ENCODE measurements at regions not wholly inside any gene's neighbourhood (a gene's known extent, or its start where the extent isn't known, plus 50 kb on each side); places are given as distances from the start of the nearest gene placed in this dataset. TPM values are rescaled to one million over a fixed set of nuclear protein-coding genes. Genes with fewer than 3 reads are reported as not detected.

DNA sequence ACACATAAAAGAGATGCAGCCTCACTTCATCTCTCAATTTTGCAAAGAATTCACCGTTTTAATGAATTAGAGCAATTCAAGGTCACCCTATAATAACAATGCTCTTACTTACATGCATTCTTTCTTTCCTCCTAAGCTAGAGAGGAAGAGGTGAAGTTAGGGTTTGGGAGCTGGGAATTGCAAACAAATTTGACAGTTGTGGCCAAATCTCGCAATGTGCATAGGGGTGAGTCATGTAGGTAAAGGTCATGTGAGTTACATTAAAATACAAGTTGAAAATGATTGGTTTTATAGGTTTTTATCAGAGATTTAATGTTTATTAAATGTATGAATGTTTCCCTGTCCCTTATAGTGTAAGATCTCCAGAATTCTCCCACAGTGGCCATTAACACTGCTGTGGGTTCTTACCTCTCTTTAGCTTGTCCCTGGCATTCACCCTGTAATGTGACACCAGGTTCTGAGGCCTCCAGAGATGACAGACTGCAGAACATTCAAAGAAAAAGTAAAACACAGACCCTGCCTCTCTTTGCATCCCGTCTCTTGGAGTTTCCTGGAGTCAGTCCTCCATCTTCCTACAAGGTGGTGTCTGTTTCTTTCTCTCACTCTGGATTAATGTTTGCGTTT is 53.7 kb upstream of the LGALSL start:
- Mint-ChIP-seq H3K36me3 (no peaks in the 10 kb centered on the region), H3K4me3 (no peak overlapping the region), H3K27ac (no peak overlapping the region), H3K4me1 (no peaks in the 10 kb centered on the region), H3K9me3 (ENCODE audit: low read depth) (no peaks in the 10 kb centered on the region), H3K27me3 (peaks cover 16% of the 10 kb centered on the region)
- CTCF ChIA-PET = interaction anchor here (1.2 kb wide), 1 partner anchor 88 kb away, joined by 3 read pairs; no protein-coding TSS in a partner anchor
- ATAC-seq (no peak), DNase-seq (no peak)

DNA sequence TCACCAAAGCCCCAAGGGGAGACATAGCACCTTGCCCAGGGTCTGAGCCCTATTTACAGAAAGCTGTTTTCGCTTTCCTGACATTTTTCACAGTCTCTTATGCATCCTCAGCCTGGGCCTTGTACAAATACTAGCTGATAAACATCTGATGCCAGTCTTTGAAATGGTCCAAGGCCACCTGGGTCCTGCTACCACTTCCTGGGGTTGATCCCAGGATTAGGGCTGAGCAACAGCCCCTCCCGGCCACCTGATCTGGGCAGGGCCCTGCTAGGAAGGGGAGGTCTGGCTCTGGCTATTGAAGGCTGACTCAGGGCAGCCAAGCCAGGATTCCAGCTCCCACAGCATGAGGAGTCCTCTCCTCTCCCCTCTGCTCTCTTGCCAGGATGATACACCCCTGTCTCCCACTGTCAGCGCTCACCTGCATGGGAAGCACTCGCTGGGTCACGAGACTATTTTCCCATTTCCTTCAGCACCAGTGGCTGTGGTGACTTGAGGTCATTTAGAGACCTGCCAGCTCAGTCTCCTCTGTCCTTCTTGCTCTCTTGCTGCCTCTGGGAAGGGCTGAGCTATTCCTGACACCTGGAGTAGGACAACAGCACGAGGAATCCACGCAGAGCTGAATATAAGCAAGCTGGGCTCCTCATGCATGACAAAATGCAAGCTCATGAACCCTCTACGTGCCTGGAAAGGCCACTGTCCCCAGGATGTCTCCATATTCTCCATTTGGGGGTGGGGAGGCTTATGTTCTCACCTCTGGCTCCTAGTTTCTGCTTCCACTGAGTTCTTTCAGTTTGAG is 53.0 kb upstream of the LGALSL start:
- Mint-ChIP-seq H3K36me3 (no peaks in the 10 kb centered on the region), H3K4me3 (no peak overlapping the region), H3K27ac (no peak overlapping the region), H3K4me1 (no peaks in the 10 kb centered on the region), H3K9me3 (ENCODE audit: low read depth) (no peaks in the 10 kb centered on the region), H3K27me3 (peaks cover 16% of the 10 kb centered on the region)
- no peak for DNase-seq
- CTCF ChIA-PET = no interaction called here
- no peak for ATAC-seq

DNA sequence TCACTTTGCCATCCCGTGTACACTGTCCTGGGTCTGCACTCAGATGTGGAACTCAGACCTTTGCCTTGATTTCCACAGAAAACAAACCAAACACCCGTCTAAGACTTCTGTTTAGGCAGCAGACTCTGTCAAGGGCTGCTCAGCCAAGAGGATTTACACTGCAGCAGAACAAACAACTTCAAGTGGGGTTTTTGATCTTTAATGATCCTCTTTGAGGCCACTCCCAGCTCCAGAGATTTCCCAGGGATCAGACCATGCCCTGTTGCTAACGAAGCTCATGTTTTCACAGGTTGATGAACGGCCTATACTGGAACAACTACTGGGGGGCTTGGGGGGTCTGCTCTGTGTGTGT is 52.5 kb upstream of the LGALSL start:
- no peak for ATAC-seq
- Mint-ChIP-seq H3K36me3 (no peaks in the 10 kb centered on the region), H3K27ac (no peak overlapping the region), H3K4me1 (no peaks in the 10 kb centered on the region), H3K4me3 (no peak overlapping the region), H3K9me3 (ENCODE audit: low read depth) (no peaks in the 10 kb centered on the region), H3K27me3 (peaks cover 16% of the 10 kb centered on the region)
- DNase-seq = no peak
- CTCF ChIA-PET = interaction anchor here (1.5 kb wide), 1 partner anchor 87 kb away, joined by 3 read pairs; no protein-coding TSS in a partner anchor

DNA sequence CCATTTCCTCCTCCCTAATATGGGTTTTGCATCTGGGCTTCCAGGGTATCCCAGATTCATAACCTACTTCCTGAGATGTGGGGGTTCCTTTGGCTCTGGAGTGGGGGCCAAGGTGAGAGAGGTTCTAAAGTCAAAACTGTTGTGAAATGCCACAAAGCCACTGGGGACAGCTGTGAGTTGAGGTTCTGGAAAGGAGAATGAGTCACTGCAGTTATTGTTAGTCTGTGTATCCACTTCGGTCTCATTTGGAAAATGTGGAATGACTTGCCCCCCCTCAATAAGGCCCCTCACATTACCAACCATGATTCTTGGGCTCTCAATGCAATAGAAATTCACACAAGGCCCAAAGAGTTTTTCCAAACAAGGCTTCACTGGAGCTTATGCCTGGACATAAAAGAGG is 51.1 kb upstream of the LGALSL start:
- H3K27me3 Mint-ChIP-seq = peaks cover 22% of the 10 kb centered on the region
- DNase-seq (no peak), ATAC-seq (no peak)
- H3K36me3 Mint-ChIP-seq = no peaks in the 10 kb centered on the region
- CTCF ChIA-PET = interaction anchor here (1.5 kb wide), 1 partner anchor 85 kb away, joined by 3 read pairs; no protein-coding TSS in a partner anchor
- H3K9me3 Mint-ChIP-seq (ENCODE audit: low read depth) = no peaks in the 10 kb centered on the region
- no peaks in the 10 kb centered on the region for H3K4me1 Mint-ChIP-seq
- no peak overlapping the region for H3K4me3 Mint-ChIP-seq
- no peak overlapping the region for H3K27ac Mint-ChIP-seq

DNA sequence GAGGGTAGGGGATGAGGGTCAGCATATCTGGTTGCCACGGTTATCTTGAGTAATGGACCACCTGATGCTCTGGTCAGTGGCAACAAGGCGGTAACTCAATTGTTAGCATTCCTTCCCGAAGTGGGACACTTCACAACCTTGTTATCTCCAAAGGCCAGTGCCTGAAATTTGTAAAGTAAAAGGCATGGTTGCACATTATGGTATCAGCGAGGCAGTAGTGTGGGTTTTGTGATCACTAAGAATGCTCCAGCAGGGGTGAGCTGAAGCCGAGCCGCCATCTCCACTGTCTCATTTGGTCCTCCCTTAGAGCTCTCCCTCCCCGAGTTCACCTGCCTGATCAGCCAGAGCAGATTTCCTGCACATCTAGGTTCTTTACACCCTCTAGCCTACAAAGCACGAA is 50.5 kb upstream of the LGALSL start:
- no peaks in the 10 kb centered on the region for H3K36me3 Mint-ChIP-seq
- no peaks in the 10 kb centered on the region for H3K4me1 Mint-ChIP-seq
- ATAC-seq = no peak
- peaks cover 21% of the 10 kb centered on the region for H3K27me3 Mint-ChIP-seq
- H3K27ac Mint-ChIP-seq = no peak overlapping the region
- H3K4me3 Mint-ChIP-seq = no peak overlapping the region
- H3K9me3 Mint-ChIP-seq (ENCODE audit: low read depth) = no peaks in the 10 kb centered on the region
- CTCF ChIA-PET = interaction anchor here (0.9 kb wide), 1 partner anchor 24 kb away, joined by 3 read pairs; no protein-coding TSS in a partner anchor
- no peak for DNase-seq

DNA sequence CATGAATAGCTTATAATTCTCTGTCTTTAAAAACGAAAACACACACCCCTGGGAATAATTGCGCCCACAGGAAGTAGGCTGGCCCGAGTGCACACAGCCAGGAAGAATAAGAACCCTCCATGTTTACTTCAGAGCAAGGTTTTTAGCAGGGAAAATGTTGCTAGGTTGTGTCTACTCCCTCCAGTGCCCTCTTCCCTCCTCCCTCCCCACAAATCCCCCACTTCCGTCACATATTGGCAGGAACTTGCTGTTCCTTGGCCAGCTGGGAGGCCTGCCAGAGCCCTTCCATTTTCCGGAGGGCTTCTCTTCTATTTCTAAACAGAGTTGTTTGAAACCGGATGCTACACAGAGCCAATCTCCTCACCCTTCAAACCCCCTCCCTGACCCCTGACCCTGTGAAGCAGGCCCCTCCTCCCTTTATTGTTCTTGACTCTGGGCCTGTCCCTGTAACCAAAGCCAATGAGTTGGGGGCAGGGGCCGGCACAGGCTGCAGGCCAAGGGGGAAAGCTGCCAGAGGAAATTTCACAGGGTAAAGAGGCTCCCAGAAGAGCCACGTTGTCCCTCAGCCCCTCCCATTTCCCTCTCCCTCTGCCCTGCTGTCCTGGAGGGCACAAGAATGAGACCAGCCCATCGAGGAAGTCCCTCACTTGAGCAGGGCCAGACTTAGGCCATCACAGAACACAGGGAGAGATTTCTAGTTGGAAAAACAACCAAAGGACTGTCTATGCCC is 49.8 kb upstream of the LGALSL start:
- Mint-ChIP-seq H3K27ac (no peak overlapping the region), H3K4me1 (no peaks in the 10 kb centered on the region), H3K36me3 (no peaks in the 10 kb centered on the region), H3K27me3 (peaks cover 19% of the 10 kb centered on the region), H3K4me3 (no peak overlapping the region), H3K9me3 (ENCODE audit: low read depth) (no peaks in the 10 kb centered on the region)
- no peak for ATAC-seq
- CTCF ChIA-PET = interaction anchor here (0.9 kb wide), 1 partner anchor 23 kb away, joined by 3 read pairs; no protein-coding TSS in a partner anchor
- no peak for DNase-seq

Small RNA genes lying in the stretch of these regions (microRNA-seq; reads per million reads assigned to microRNA genes)
- gene MIR4433A = not detected
- not detected for gene MIR4433B

Measured in activated CD8-positive, alpha-beta memory T cell treated with anti-CD3 and anti-CD28 coated beads, Interleukin-2, amount 10 ng/mL, durations not matched to agents 7 days and 5 days (primary cell).